Stimulated activated CD8-positive, alpha-beta memory T cell treated with anti-CD3 and anti-CD28 coated beads, Interleukin-15, amount 100 ng/mL, for 1 hour (primary cell): ENCODE measurements at regions not wholly inside any gene's neighbourhood (a gene's known extent, or its start where the extent isn't known, plus 50 kb on each side); places are given as distances from the start of the nearest gene placed in this dataset.

Source experiments
- DNase-seq: peaks from one replicate; pipeline ENCODE4 v3.0.0-alpha.2; 2020; ENCODE audit warnings: low read depth

- DNase-seq: no peak
These were observed 50.2 kb upstream of the PICALM start for GRCh38 chr11:86119077-86119476.
